SH-SY5Y (cell line): ENCODE measurements at regions not wholly inside any gene's neighbourhood (a gene's known extent, or its start where the extent isn't known, plus 50 kb on each side); places are given as distances from the start of the nearest gene placed in this dataset.

ENCODE experiments used
- GATA2 ChIP-seq: IDR thresholded peaks from 2 replicates; pipeline ENCODE4 v1.6.1; 2011; ENCODE audit warnings: mild to moderate bottlenecking, low read depth, low read length
- GATA3 ChIP-seq: IDR thresholded peaks from 2 replicates; pipeline ENCODE4 v1.6.1; 2011; ENCODE audit warnings: low read depth, mild to moderate bottlenecking, low read length, moderate library complexity

GRCh38 chr12:18859400-18859799 is 121.5 kb downstream of the CAPZA3 start:
- TF ChIP-seq GATA2 (no peak), GATA3 (no peak)
